CD14-positive monocyte (primary cell): ENCODE measurements at regions not wholly inside any gene's neighbourhood (a gene's known extent, or its start where the extent isn't known, plus 50 kb on each side); places are given as distances from the start of the nearest gene placed in this dataset.
"Not testable (repeated sequence)": the region's sequence is repeated elsewhere in the genome, so short reads cannot be mapped to it uniquely, and the experiment has no call there.

ENCODE experiments used
- DNase-seq, 3 donors: peaks; one replicate each; pipeline ENCODE4 v3.0.0-alpha.2; 2011 to 2022
- H2AFZ ChIP-seq: 2 replicates; pipeline ENCODE4 v1.6.0; 2012; ENCODE audit warnings: mild to moderate bottlenecking, low read depth, low read length, inconsistent platforms; ENCODE audit not compliant: insufficient read depth, poor library complexity, severe bottlenecking
- H3K27ac ChIP-seq, 2 donors: 1 replicate in 1 of 2; 2 replicates in 1 of 2; pipeline ENCODE4 v1.5.1; 2012 to 2013; ENCODE audit warnings: low read length in 2 of 2, control low read depth in 1 of 2, inconsistent platforms in 1 of 2, low read depth in 1 of 2, mild to moderate bottlenecking in 1 of 2
- H3K27me3 ChIP-seq, 2 donors: one replicate each; pipeline versions ENCODE4 v1.6.0 to v1.6.1; 2011 to 2013; ENCODE audit warnings: low read length in 2 of 2; ENCODE audit not compliant: control insufficient read depth in 2 of 2, insufficient read depth in 2 of 2
- H3K36me3 ChIP-seq, 2 donors: replicated peaks in 1 of 2; 1 replicate in 1 of 2; 2 replicates in 1 of 2; pipeline versions ENCODE4 v1.5.1 to v1.6.1; 2012 to 2013; ENCODE audit warnings: low read length in 2 of 2, control low read depth in 1 of 2, inconsistent platforms in 1 of 2, mild to moderate bottlenecking in 1 of 2; ENCODE audit not compliant: insufficient read depth in 2 of 2, control insufficient read depth in 1 of 2
- H3K4me1 ChIP-seq, 2 donors: 1 replicate in 1 of 2; 2 replicates in 1 of 2; pipeline versions ENCODE4 v1.5.1 to v1.6.1; 2012 to 2013; ENCODE audit warnings: low read length in 2 of 2, control low read depth in 1 of 2, inconsistent platforms in 1 of 2, mild to moderate bottlenecking in 1 of 2, moderate library complexity in 1 of 2; ENCODE audit not compliant: insufficient read depth in 2 of 2, control insufficient read depth in 1 of 2
- H3K4me2 ChIP-seq: replicated peaks from 2 replicates; pipeline ENCODE3; 2012; ENCODE audit warnings: low read length, moderate library complexity, mild to moderate bottlenecking; ENCODE audit not compliant: poor library complexity, severe bottlenecking; ENCODE audit errors: extremely low read depth
- H3K4me3 ChIP-seq, 3 experiments: fragments of 200-600 bp in 1 of 3; sonication (generic) in 1 of 3; replicated peaks in 1 of 3; 1 replicate in 2 of 3; 2 replicates in 1 of 3; pipeline ENCODE4 v1.5.1; 2011 to 2013; ENCODE audit warnings: low read length in 3 of 3, mild to moderate bottlenecking in 3 of 3, control low read depth in 2 of 3, low read depth in 2 of 3, inconsistent platforms in 1 of 3, moderate library complexity in 1 of 3
- H3K79me2 ChIP-seq: 2 replicates; pipeline ENCODE4 v1.6.0; 2012; ENCODE audit warnings: mild to moderate bottlenecking, control low read depth, inconsistent platforms, low read length, moderate library complexity; ENCODE audit not compliant: insufficient read depth
- H3K9ac ChIP-seq: 2 replicates; pipeline ENCODE4 v1.6.0; 2017; ENCODE audit warnings: low read length, mild to moderate bottlenecking; ENCODE audit not compliant: insufficient read depth, poor library complexity, severe bottlenecking
- H3K9me3 ChIP-seq, 2 donors: replicated peaks in 1 of 2; 1 replicate in 1 of 2; 2 replicates in 1 of 2; pipeline versions ENCODE4 v1.5.1 to v1.6.1; 2012 to 2013; ENCODE audit warnings: low read length in 2 of 2, control low read depth in 1 of 2; ENCODE audit not compliant: control insufficient read depth in 1 of 2, insufficient read depth in 1 of 2
- H4K20me1 ChIP-seq: 2 replicates; pipeline ENCODE4 v1.6.0; 2012; ENCODE audit warnings: mild to moderate bottlenecking, low read length, control low read depth, moderate library complexity; ENCODE audit not compliant: insufficient read depth
- H3K27ac Mint-ChIP-seq, 7 donors: one replicate each; pipeline ENCODE4 v1.8.0; 2020; ENCODE audit warnings: mild to moderate bottlenecking in 7 of 7, mixed read lengths in 7 of 7, moderate library complexity in 6 of 7, inconsistent platforms in 2 of 7
- H3K27me3 Mint-ChIP-seq, 3 donors: one replicate each; pipeline ENCODE4 v1.8.0; 2021 to 2022; ENCODE audit warnings: low read depth in 3 of 3, mild to moderate bottlenecking in 3 of 3, mixed read lengths in 3 of 3, moderate library complexity in 3 of 3, inconsistent platforms in 1 of 3
- H3K36me3 Mint-ChIP-seq, 2 donors: one replicate each; pipeline ENCODE4 v1.8.0; 2020; ENCODE audit warnings: mixed read lengths in 2 of 2, inconsistent platforms in 1 of 2, mild to moderate bottlenecking in 1 of 2
- H3K4me1 Mint-ChIP-seq: one replicate; pipeline ENCODE4 v1.8.0; 2020; ENCODE audit warnings: mild to moderate bottlenecking, mixed read lengths
- H3K4me3 Mint-ChIP-seq, 2 donors: one replicate each; pipeline ENCODE4 v1.8.0; 2020; ENCODE audit warnings: mild to moderate bottlenecking in 2 of 2, mixed read lengths in 2 of 2, moderate library complexity in 1 of 2
- H3K9me3 Mint-ChIP-seq, 7 donors: one replicate each; pipeline ENCODE4 v1.8.0; 2020 to 2022; ENCODE audit warnings: mixed read lengths in 7 of 7, mild to moderate bottlenecking in 6 of 7, moderate library complexity in 6 of 7, inconsistent platforms in 2 of 7
- CTCF ChIP-seq: fragments of 200-600 bp; IDR thresholded peaks from one replicate; pipeline ENCODE4 v1.8.0; 2022; ENCODE audit warnings: antibody characterized with exemption, mild to moderate bottlenecking
- WGBS: methylation state at CpG from one replicate; pipeline ENCODE4 v1.1.5; 2013; ENCODE audit warnings: missing lambda C conversion rate; ENCODE audit not compliant: insufficient coverage; 5-methylcytosine and 5-hydroxymethylcytosine counted together
- intact Hi-C, 2 donors: fragments of 100-400 bp; cut with micrococcal nuclease; formaldehyde crosslinking; loops; one replicate each; pipeline versions ENCODE4 v1.15.0 to v1.15.1; 2023

DNA sequence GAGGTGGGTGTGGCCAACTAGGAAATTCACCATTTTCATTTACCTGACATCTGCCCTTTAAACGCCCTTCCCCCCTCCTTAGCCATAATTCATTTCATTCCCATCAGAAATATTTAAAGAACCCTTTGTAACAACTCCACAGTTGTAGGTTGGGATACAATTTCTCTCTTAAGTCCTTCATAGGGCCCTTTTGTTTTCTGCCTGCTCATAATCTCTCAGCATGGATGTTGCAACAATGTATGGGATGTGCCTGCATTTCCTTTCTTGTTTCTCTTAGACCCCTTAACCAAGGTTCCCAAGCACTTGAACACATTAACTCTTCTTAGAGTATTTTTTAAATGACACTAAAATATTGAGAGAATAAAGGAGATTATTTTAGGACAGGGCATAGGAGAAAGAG lies 51.7 kb upstream of the MYO10 start:
- H3K4me3 Mint-ChIP-seq = no peak overlapping the region
- WGBS = no CpG with 5 or more reads among the region's 1 CpG

GRCh38 chr5:16990817-16991520 lies 54.9 kb upstream of the MYO10 start:
- H3K4me2 ChIP-seq, H3K79me2 ChIP-seq, H3K9ac ChIP-seq, intact Hi-C loops, H3K4me1 Mint-ChIP-seq, H3K9me3 ChIP-seq, DNase-seq, H3K4me3 ChIP-seq, H3K4me3 Mint-ChIP-seq, H3K27ac ChIP-seq, H3K36me3 ChIP-seq, H3K27ac Mint-ChIP-seq, H2AFZ ChIP-seq, H3K4me1 ChIP-seq, H3K9me3 Mint-ChIP-seq, H3K36me3 Mint-ChIP-seq, H4K20me1 ChIP-seq: not testable (repeated sequence)
- peaks cover 18 to 30% (median 22%) of the 10 kb centered on the region in 3 donors for H3K27me3 Mint-ChIP-seq
- WGBS = 97% methylated on average over 27 of the region's 43 CpGs
- H3K27me3 ChIP-seq = peaks cover 0 to 12% of the 10 kb centered on the region in 2 donors

More for the DNA sequence above, 51.7 kb upstream of the MYO10 start:
- Histone ChIP-seq H3K4me2 (no peak overlapping the region), H2AFZ (no peak overlapping the region), H3K9ac (no peak overlapping the region), H3K4me3 (no peak overlapping the region), H3K4me1 (no peaks in the 10 kb centered on the region), H4K20me1 (no peaks in the 10 kb centered on the region), H3K36me3 (no peaks in the 10 kb centered on the region), H3K27me3 (peaks cover 0 to 12% of the 10 kb centered on the region in 2 donors), H3K79me2 (no peaks in the 10 kb centered on the region), H3K27ac (no peak overlapping the region), H3K9me3 (no peaks in the 10 kb centered on the region)
- H3K27me3 Mint-ChIP-seq = peaks cover 8 to 19% (median 18%) of the 10 kb centered on the region in 3 donors
- DNase-seq = no peak
- no peak overlapping the region for H3K27ac Mint-ChIP-seq
- intact Hi-C loops = no loop called here
- H3K4me1 Mint-ChIP-seq = peaks cover 1% of the 10 kb centered on the region
- H3K36me3 Mint-ChIP-seq = no peaks in the 10 kb centered on the region
- TF ChIP-seq CTCF = no peak
- peaks cover 0 to 5% (median 0%) of the 10 kb centered on the region in 7 donors for H3K9me3 Mint-ChIP-seq
